Ishikawa (cell line): ENCODE measurements at regions not wholly inside any gene's neighbourhood (a gene's known extent, or its start where the extent isn't known, plus 50 kb on each side); places are given as distances from the start of the nearest gene placed in this dataset.

Experiments used
- CEBPB ChIP-seq: IDR thresholded peaks from 2 replicates; pipeline ENCODE4 v1.6.1; 2012
- CREB1 ChIP-seq: IDR thresholded peaks from 2 replicates; pipeline ENCODE4 v1.6.1; 2012; ENCODE audit warnings: low read depth
- EGR1 ChIP-seq: IDR thresholded peaks from 2 replicates; pipeline ENCODE4 v1.6.1; 2012
- EP300 ChIP-seq: IDR thresholded peaks from 2 replicates; pipeline ENCODE4 v1.6.1; 2012; ENCODE audit warnings: borderline replicate concordance
- FOXM1 ChIP-seq: IDR thresholded peaks from 2 replicates; pipeline ENCODE4 v1.6.1; 2012; ENCODE audit warnings: low read depth, borderline replicate concordance
- MAX ChIP-seq: IDR thresholded peaks from 2 replicates; pipeline ENCODE4 v1.6.1; 2012
- NFIC ChIP-seq: IDR thresholded peaks from 2 replicates; pipeline ENCODE4 v1.6.1; 2012
- RAD21 ChIP-seq: IDR thresholded peaks from 2 replicates; pipeline ENCODE4 v1.6.1; 2012; ENCODE audit warnings: low read depth
- REST ChIP-seq: IDR thresholded peaks from 2 replicates; pipeline ENCODE4 v1.6.1; 2012; ENCODE audit warnings: low read depth, mild to moderate bottlenecking
- TAF1 ChIP-seq: IDR thresholded peaks from 2 replicates; pipeline ENCODE4 v1.6.1; 2012; ENCODE audit warnings: low read depth, mild to moderate bottlenecking
- TCF12 ChIP-seq: IDR thresholded peaks from 2 replicates; pipeline ENCODE4 v1.6.1; 2012; ENCODE audit warnings: low read depth
- TEAD4 ChIP-seq: IDR thresholded peaks from 2 replicates; pipeline ENCODE4 v1.6.1; 2012
- YY1 ChIP-seq: IDR thresholded peaks from 2 replicates; pipeline ENCODE4 v1.6.1; 2012; ENCODE audit warnings: low read depth
- ZBTB7A ChIP-seq: IDR thresholded peaks from 2 replicates; pipeline ENCODE4 v1.6.1; 2012; ENCODE audit warnings: low read depth
- TF ChIP-seq, protein P1 (sequence below): IDR thresholded peaks from 2 replicates; pipeline ENCODE4 v1.6.1; 2012

GRCh38 chr6:105833959-105834947 lies 251.9 kb upstream of the PRDM1 start:
- TF ChIP-seq RAD21 (no peak), EGR1 (no peak), NFIC (no peak), FOXM1 (no peak), MAX (no peak), REST (no peak), TAF1 (no peak), CREB1 (no peak), ZBTB7A (no peak), EP300 (no peak)
- TF ChIP-seq, protein P1, sequence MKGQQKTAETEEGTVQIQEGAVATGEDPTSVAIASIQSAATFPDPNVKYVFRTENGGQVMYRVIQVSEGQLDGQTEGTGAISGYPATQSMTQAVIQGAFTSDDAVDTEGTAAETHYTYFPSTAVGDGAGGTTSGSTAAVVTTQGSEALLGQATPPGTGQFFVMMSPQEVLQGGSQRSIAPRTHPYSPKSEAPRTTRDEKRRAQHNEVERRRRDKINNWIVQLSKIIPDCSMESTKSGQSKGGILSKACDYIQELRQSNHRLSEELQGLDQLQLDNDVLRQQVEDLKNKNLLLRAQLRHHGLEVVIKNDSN: no peak

DNA sequence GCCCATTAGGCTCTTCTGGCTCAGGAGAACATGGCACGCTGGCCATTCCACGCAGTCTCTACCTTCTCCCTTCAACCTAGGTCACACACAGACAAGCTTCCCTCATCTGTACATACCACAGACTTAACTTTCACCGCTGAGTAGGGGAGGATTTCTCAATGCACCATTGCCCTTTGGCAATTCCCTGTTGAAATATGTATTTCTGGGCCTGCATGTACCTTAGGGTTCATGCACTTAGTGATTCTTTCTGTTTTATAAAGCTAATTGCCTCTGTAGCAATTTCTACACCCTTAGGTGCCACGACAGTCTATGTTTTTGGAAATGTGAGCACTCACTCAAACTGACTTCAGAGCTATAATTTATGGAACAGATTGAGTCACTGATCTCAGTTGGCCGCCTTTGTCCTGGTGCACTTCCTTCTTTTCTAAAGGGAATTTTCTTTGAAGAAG lies 253.8 kb upstream of the PRDM1 start:
- TF ChIP-seq TAF1 (no peak), CEBPB (no peak), REST (no peak), RAD21 (no peak), TCF12 (no peak), MAX (no peak), NFIC (no peak), YY1 (no peak), CREB1 (no peak), FOXM1 (no peak), EP300 (no peak), TEAD4 (no peak), EGR1 (no peak), ZBTB7A (no peak)
- TF ChIP-seq, protein P1: no peak

- TF ChIP-seq TEAD4 (no peak), TAF1 (no peak), ZBTB7A (no peak), TCF12 (no peak), CREB1 (no peak), MAX (no peak), RAD21 (no peak), FOXM1 (no peak), CEBPB (no peak), NFIC (no peak), YY1 (no peak), EP300 (no peak), EGR1 (no peak), REST (no peak)
- TF ChIP-seq, protein P1: no peak
Measured at GRCh38 chr6:105831311-105832097, 254.6 kb upstream of the PRDM1 start.
